Vagina (tissue), 2 donors: ENCODE measurements at regions not wholly inside any gene's neighbourhood (a gene's known extent, or its start where the extent isn't known, plus 50 kb on each side); places are given as distances from the start of the nearest gene placed in this dataset.
"Not testable (repeated sequence)": the region's sequence is repeated elsewhere in the genome, so short reads cannot be mapped to it uniquely, and the experiment has no call there.

Source experiments
- DNase-seq, 2 donors: peaks; one replicate each; pipeline ENCODE4 v3.0.0-alpha.2; 2017; ENCODE audit errors: extremely low spot score in 2 of 2
- H3K27ac ChIP-seq: fragments of 200-600 bp; sonication (generic); one replicate; pipeline ENCODE4 v1.5.1; 2019
- H3K27me3 ChIP-seq: fragments of 200-600 bp; sonication (generic); one replicate; pipeline ENCODE4 v1.5.1; 2019
- H3K36me3 ChIP-seq, 2 donors: fragments of 200-600 bp; sonication (generic); one replicate each; pipeline ENCODE4 v1.5.1; 2017 to 2019
- H3K4me1 ChIP-seq: fragments of 200-600 bp; sonication (generic); one replicate; pipeline ENCODE4 v1.5.1; 2019
- H3K4me3 ChIP-seq, 2 donors: fragments of 200-600 bp; sonication (generic); 1 replicate in 1 of 2; 2 replicates in 1 of 2; pipeline ENCODE4 v1.5.1; 2016 to 2019
- H3K9me3 ChIP-seq: fragments of 200-600 bp; sonication (generic); one replicate; pipeline ENCODE4 v1.5.1; 2019
- POLR2A ChIP-seq, 2 donors: fragments of 450-650 bp; IDR thresholded peaks; one replicate each; pipeline ENCODE4 v1.6.1; 2017; ENCODE audit warnings: antibody characterized with exemption in 2 of 2, mild to moderate bottlenecking in 2 of 2, moderate library complexity in 2 of 2
- POLR2AphosphoS5 ChIP-seq, 2 donors: sonication (generic); formaldehyde crosslinking; IDR thresholded peaks; one replicate each; pipeline ENCODE4 v1.9.0; 2017; ENCODE audit warnings: antibody characterized with exemption in 2 of 2, mild to moderate bottlenecking in 2 of 2, low read depth in 1 of 2; ENCODE audit not compliant: insufficient read depth in 1 of 2
- intact Hi-C: fragments of 100-400 bp; cut with DNase I; formaldehyde crosslinking; loops from one replicate; pipeline ENCODE4 v1.15.1; 2023
- TF ChIP-seq, protein P1 (sequence below), 3 experiments: fragments of 450-650 bp in 2 of 3; fragments of 200-600 bp in 1 of 3; sonication (generic) in 1 of 3; IDR thresholded peaks; one replicate each; pipeline ENCODE4 v1.5.1; 2017 to 2019; ENCODE audit warnings: antibody characterized with exemption in 3 of 3, mild to moderate bottlenecking in 2 of 3, moderate library complexity in 2 of 3

DNA sequence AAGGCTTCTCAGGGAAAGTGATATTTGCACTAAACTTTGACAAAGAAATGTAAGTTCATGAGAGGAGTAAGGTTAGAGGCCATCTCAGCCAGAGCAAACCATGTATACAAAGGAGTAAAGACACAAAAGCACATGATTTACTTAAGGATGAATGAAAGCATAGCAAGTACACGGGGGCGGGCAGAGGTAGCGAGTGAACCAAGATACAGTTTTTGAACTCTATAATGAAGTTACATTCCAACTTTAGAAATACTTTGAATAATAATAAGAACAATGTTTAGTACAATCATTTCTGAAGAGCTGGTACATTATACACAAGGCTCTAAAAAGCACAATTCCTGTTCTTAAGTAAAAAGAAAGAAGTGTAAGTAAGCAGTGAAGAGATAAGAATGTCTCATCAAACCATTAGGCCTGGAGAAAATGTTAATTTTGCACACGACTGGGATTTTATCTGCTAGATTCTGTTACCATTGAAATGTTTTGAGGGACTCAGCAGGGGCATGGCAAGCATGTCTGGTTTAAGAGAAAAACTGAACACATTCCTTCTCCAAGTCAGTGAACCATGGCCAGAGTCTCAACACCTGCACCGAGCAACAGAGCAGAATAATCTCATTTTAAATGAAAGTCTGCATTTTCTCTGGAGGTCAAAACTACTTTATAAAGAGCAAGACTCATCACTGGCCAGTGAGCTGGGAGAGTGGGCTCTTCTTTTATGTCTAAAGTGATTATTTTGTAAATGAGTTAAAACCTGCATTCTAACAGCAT is 147.6 kb upstream of the TRPM3 start:
- no peaks in the 10 kb centered on the region for H3K9me3 ChIP-seq
- H3K36me3 ChIP-seq, result no peaks in the 10 kb centered on the region
- no peaks in the 10 kb centered on the region for H3K27me3 ChIP-seq
- intact Hi-C loops, result no loop called here
- H3K4me1 ChIP-seq, result no peaks in the 10 kb centered on the region
- no peak overlapping the region for H3K4me3 ChIP-seq
- TF ChIP-seq, protein P1, sequence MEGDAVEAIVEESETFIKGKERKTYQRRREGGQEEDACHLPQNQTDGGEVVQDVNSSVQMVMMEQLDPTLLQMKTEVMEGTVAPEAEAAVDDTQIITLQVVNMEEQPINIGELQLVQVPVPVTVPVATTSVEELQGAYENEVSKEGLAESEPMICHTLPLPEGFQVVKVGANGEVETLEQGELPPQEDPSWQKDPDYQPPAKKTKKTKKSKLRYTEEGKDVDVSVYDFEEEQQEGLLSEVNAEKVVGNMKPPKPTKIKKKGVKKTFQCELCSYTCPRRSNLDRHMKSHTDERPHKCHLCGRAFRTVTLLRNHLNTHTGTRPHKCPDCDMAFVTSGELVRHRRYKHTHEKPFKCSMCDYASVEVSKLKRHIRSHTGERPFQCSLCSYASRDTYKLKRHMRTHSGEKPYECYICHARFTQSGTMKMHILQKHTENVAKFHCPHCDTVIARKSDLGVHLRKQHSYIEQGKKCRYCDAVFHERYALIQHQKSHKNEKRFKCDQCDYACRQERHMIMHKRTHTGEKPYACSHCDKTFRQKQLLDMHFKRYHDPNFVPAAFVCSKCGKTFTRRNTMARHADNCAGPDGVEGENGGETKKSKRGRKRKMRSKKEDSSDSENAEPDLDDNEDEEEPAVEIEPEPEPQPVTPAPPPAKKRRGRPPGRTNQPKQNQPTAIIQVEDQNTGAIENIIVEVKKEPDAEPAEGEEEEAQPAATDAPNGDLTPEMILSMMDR (IDR thresholded peaks at IDR 0.05), result no peak
- TF ChIP-seq POLR2A (IDR thresholded peaks at IDR 0.05) (no peak), POLR2AphosphoS5 (IDR thresholded peaks at IDR 0.05; ENCODE audit: insufficient read depth in 1 of 2, low read depth in 1 of 2) (no peak)
- DNase-seq, result no peak
- no peak overlapping the region for H3K27ac ChIP-seq

DNA sequence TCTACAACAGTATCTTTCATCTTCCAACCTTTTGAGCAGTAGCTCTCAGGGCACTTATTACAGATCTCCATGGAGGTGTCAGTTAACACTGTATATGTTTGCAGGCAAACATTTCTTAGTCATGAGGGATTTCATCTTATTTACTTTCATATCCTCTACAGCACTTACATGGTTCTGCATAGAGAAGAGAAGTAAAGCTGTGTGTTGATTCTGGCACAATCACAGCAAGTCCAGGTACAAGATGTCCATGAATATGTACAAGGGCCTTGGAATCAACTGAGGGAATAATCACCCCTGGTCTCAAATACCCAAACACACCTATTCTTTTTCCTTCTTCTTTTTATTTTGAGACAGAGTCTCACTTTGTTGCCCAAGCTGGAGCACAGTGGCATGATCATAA is 142.0 kb upstream of the TRPM3 start:
- DNase-seq, result no peak
- Histone ChIP-seq H3K27me3 (no peaks in the 10 kb centered on the region), H3K27ac (no peak overlapping the region), H3K9me3 (no peaks in the 10 kb centered on the region), H3K36me3 (no peaks in the 10 kb centered on the region), H3K4me3 (no peak overlapping the region), H3K4me1 (no peaks in the 10 kb centered on the region)
- intact Hi-C loops, result no loop called here
- TF ChIP-seq POLR2AphosphoS5 (IDR thresholded peaks at IDR 0.05; ENCODE audit: insufficient read depth in 1 of 2, low read depth in 1 of 2) (no peak), POLR2A (IDR thresholded peaks at IDR 0.05) (no peak)
- TF ChIP-seq, protein P1 (IDR thresholded peaks at IDR 0.05), result no peak

DNA sequence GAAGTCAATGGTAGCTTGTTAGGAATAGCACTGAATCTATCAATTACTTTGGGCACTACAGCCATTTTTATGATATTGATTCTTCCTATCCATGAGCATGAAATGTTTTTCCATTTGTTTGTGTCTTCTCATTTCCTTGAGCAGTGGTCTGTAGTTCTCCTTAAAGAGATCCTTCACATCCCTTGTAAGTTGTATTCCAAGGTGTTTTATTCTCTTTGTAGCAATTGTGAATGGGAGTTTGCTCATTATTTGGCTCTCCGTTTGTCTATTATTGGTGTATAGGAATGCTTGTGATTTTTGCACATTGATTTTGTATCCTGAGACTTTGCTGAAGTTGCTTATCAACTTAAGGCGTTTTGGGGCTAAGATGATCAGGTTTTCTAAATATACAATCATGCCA is 139.0 kb upstream of the TRPM3 start:
- H3K27me3 ChIP-seq, H3K4me3 ChIP-seq, intact Hi-C loops, H3K27ac ChIP-seq, DNase-seq, H3K36me3 ChIP-seq, H3K9me3 ChIP-seq, H3K4me1 ChIP-seq: not testable (repeated sequence)

DNA sequence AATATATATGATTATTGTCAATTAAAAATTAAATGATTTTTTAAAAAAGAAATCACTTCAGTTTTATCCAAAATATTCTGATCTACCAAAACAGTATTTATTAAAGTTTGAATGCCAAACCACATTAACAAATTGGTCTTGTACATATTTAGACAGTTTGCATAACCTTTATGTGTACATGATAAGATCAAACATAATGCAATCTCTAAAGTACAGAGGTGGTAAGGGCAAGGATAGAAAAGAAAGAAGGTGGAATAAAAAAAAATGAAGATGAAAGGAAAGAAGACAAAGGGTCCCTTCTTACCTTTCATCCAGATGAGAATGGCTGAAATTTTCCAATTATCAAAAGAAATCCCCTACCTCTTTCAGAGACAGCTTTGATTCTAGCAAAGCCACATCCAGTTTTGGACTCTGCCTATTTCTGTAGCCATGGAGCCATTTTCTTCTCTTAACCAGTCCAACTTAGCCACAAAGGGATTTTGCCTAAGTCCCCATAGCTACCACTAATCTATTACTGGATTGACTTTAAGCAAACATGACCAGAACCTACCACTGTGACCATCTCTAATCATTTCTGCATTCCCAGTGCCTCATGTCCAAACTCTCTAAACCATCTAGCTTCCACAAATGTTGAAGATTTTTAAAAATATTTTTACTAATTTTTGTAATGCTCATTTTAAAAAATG is 133.3 kb upstream of the TRPM3 start:
- intact Hi-C loops, result no loop called here
- H3K4me1 ChIP-seq, result no peaks in the 10 kb centered on the region
- TF ChIP-seq POLR2AphosphoS5 (IDR thresholded peaks at IDR 0.05; ENCODE audit: insufficient read depth in 1 of 2, low read depth in 1 of 2) (no peak), POLR2A (IDR thresholded peaks at IDR 0.05) (no peak)
- TF ChIP-seq, protein P1 (IDR thresholded peaks at IDR 0.05), result no peak
- H3K27ac ChIP-seq, result no peak overlapping the region
- H3K9me3 ChIP-seq, result no peaks in the 10 kb centered on the region
- no peak overlapping the region for H3K4me3 ChIP-seq
- no peak for DNase-seq
- no peaks in the 10 kb centered on the region for H3K36me3 ChIP-seq
- H3K27me3 ChIP-seq, result no peaks in the 10 kb centered on the region

DNA sequence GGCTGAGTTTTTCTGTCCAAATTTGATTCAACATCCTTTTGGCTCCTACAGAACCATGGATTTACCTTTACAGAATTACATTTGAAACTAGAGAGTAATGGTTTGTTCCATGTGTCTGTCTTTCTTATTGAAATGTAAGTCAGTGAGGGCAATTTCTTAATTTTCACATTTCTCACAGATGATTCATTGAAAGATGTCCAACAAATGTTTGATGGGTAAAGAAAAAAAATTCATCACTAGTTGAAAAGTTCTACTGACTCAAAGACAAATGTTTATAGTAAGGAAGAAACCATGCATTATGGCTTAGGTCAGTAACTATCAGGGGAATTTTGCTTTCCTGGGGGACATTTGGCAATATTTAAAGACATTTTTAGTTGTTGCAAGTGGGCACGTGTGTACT is 131.6 kb upstream of the TRPM3 start:
- TF ChIP-seq POLR2AphosphoS5 (IDR thresholded peaks at IDR 0.05; ENCODE audit: insufficient read depth in 1 of 2, low read depth in 1 of 2) (no peak), POLR2A (IDR thresholded peaks at IDR 0.05) (no peak)
- TF ChIP-seq, protein P1 (IDR thresholded peaks at IDR 0.05), result no peak
- intact Hi-C loops, result no loop called here
- Histone ChIP-seq H3K4me1 (no peaks in the 10 kb centered on the region), H3K9me3 (no peaks in the 10 kb centered on the region), H3K27ac (no peak overlapping the region), H3K27me3 (no peaks in the 10 kb centered on the region), H3K36me3 (no peaks in the 10 kb centered on the region), H3K4me3 (no peak overlapping the region)
- no peak for DNase-seq
